ENCODE measurements at regions not wholly inside any gene's neighbourhood (a gene's known extent, or its start where the extent isn't known, plus 50 kb on each side); places are given as distances from the start of the nearest gene placed in this dataset.

GRCh38 chr15:60162968-60163355 lies 158.9 kb downstream of the FOXB1 start:
- Histone ChIP-seq H2BK20ac (ENCODE audit: low read depth, low read length, poor library complexity, severe bottlenecking) (no peak overlapping the region), H2BK120ac (ENCODE audit: low read depth, low read length, poor library complexity, severe bottlenecking) (no peak overlapping the region), H3K27ac (ENCODE audit: insufficient read length, low read depth, low read length) (no peak overlapping the region), H3K27me3 (ENCODE audit: insufficient read depth, low read length) (no peaks in the 10 kb centered on the region), H3K23me2 (ENCODE audit: insufficient read length, low read depth, low read length, poor library complexity, severe bottlenecking) (no peaks in the 10 kb centered on the region), H3K56ac (ENCODE audit: insufficient read length, low read depth, low read length) (no peak overlapping the region), H4K91ac (ENCODE audit: insufficient read length, low read depth, low read length) (no peak overlapping the region), H3K79me1 (ENCODE audit: insufficient read depth, low read depth, low read length, poor library complexity, severe bottlenecking) (no peaks in the 10 kb centered on the region), H2BK5ac (ENCODE audit: insufficient read length, low read length) (no peak overlapping the region), H2BK12ac (ENCODE audit: insufficient read length, low read depth, low read length) (no peak overlapping the region), H3K4me2 (ENCODE audit: insufficient read depth, insufficient read length, low read length) (no peak overlapping the region), H3K4me1 (ENCODE audit: insufficient read depth, low read length) (0 out of 2 replicates have a peak, but pooled peaks cover 2% of the 10 kb centered on the region), H3K9me3 (ENCODE audit: control insufficient read depth, low read depth, low read length) (no peaks in the 10 kb centered on the region), H3K79me2 (ENCODE audit: insufficient read depth, low read length) (no peaks in the 10 kb centered on the region), H3K18ac (ENCODE audit: insufficient read length, low read depth, low read length) (no peak overlapping the region), H3K4ac (ENCODE audit: low read depth, low read length) (no peak overlapping the region), H2AFZ (ENCODE audit: low read length) (no peak overlapping the region), H3T11ph (ENCODE audit: low read length) (no peak overlapping the region), H4K20me1 (ENCODE audit: control insufficient read depth, insufficient read depth, insufficient read length) (no peaks in the 10 kb centered on the region), H3K23ac (ENCODE audit: insufficient read length, low read depth, low read length) (no peak overlapping the region), H2BK15ac (ENCODE audit: low read depth, low read length) (no peak overlapping the region), H4K5ac (ENCODE audit: insufficient read length, low read depth, low read length) (no peak overlapping the region), H3K9ac (ENCODE audit: extremely low read depth, insufficient read length, low read length) (no peak overlapping the region), H2AK5ac (ENCODE audit: insufficient read length, low read length) (no peak overlapping the region), H3K14ac (ENCODE audit: insufficient read depth, low read length) (no peak overlapping the region), H4K8ac (replicated peaks; ENCODE audit: insufficient read length, low read depth, low read length) (no peak overlapping the region)
- Mint-ChIP-seq H3K27ac (no peak overlapping the region; a peak in 1 of 7 replicates), H3K4me1 (peaks cover 24 to 27% of the 10 kb centered on the region in 2 experiments), H3K4me3 (no peak overlapping the region), H3K9me3 (peaks cover 0 to 4% of the 10 kb centered on the region in 2 experiments; a peak in 1 of 5 replicates), H3K27me3 (ENCODE audit: low read depth) (peaks cover 7% of the 10 kb centered on the region), H3K36me3 (ENCODE audit: insufficient read depth in 1 of 3, low read depth in 3 of 3) (no peaks in the 10 kb centered on the region; a peak in 2 of 7 replicates)
- no peak for DNase-seq
- TF ChIP-seq CTCF (conservative IDR thresholded peaks at IDR 0.05), result no peak
- no CpG with 5 or more reads among the region's 4 CpGs for WGBS (ENCODE audit: extremely low coverage, insufficient read length, low lambda C conversion rate)

All from H9 (cell line).